IMR-90 (cell line): ENCODE measurements at regions not wholly inside any gene's neighbourhood (a gene's known extent, or its start where the extent isn't known, plus 50 kb on each side); places are given as distances from the start of the nearest gene placed in this dataset.

Source experiments
- ATAC-seq: fragments of 200-7000 bp; cut with Tn5 transposase; 2 replicates; pipeline ENCODE4 v1.9.1; 2020; ENCODE audit warnings: low read depth, mild to moderate bottlenecking, moderate library complexity
- BruUV-seq: library from RNA; stranded (reverse); fragments of 400-500 nt; replicated peaks from 2 replicates; lab custom pipeline; 2021; lab: Mats Ljungman, UMichigan
- CTCF ChIA-PET: fragments of 300-600 bp; formaldehyde crosslinking; extraction: SDS; loops from one replicate; lab custom pipeline; 2021; ENCODE audit warnings: antibody characterized with exemption; lab: Yijun Ruan, JAX
- POLR2A ChIA-PET: fragments of 300-600 bp; sonication (Branson Sonifier 250); formaldehyde crosslinking; loops from one replicate; lab custom pipeline; 2022; ENCODE audit warnings: antibody characterized with exemption; ENCODE audit not compliant: unreplicated experiment; lab: Charles Lee
- DNase-seq: peaks from one replicate; pipeline ENCODE4 v3.0.0; 2013
- H2AFZ ChIP-seq: replicated peaks from 2 replicates; pipeline ENCODE3; 2013; ENCODE audit warnings: low read length, mild to moderate bottlenecking; ENCODE audit not compliant: poor library complexity
- H2AK5ac ChIP-seq: 2 replicates; pipeline ENCODE4 v1.6.1; 2013; ENCODE audit warnings: low read depth, low read length, inconsistent platforms
- H2AK9ac ChIP-seq: replicated peaks from 2 replicates; pipeline ENCODE3; 2013; ENCODE audit warnings: mild to moderate bottlenecking, low read depth, low read length, moderate library complexity; ENCODE audit not compliant: poor library complexity
- H2BK120ac ChIP-seq: 2 replicates; pipeline ENCODE4 v1.6.1; 2013; ENCODE audit warnings: low read depth, low read length, inconsistent platforms
- H2BK15ac ChIP-seq: 3 replicates; pipeline ENCODE4 v1.6.1; 2013; ENCODE audit warnings: low read depth, low read length, inconsistent platforms
- H2BK20ac ChIP-seq: 2 replicates; pipeline ENCODE4 v1.6.1; 2013; ENCODE audit warnings: low read depth, mild to moderate bottlenecking, inconsistent platforms, low read length, moderate library complexity
- H2BK5ac ChIP-seq: 2 replicates; pipeline ENCODE4 v1.6.1; 2013; ENCODE audit warnings: mild to moderate bottlenecking, low read depth, low read length, inconsistent platforms; ENCODE audit not compliant: poor library complexity, severe bottlenecking
- H3K14ac ChIP-seq: replicated peaks from 2 replicates; pipeline ENCODE4 v1.6.1; 2013; ENCODE audit warnings: low read depth, low read length, inconsistent platforms
- H3K18ac ChIP-seq: 2 replicates; pipeline ENCODE4 v1.6.1; 2013; ENCODE audit warnings: low read depth, low read length, control low read depth
- H3K23ac ChIP-seq: 2 replicates; pipeline ENCODE4 v1.6.1; 2013; ENCODE audit warnings: low read depth, low read length, inconsistent platforms
- H3K27ac ChIP-seq: 2 replicates; pipeline ENCODE4 v1.5.1; 2013; ENCODE audit warnings: mild to moderate bottlenecking, control low read depth, low read length; ENCODE audit not compliant: insufficient read depth
- H3K27me3 ChIP-seq: 2 replicates; pipeline ENCODE4 v1.6.1; 2013; ENCODE audit warnings: low read length; ENCODE audit not compliant: control insufficient read depth, insufficient read depth
- H3K36me3 ChIP-seq: 2 replicates; pipeline ENCODE4 v1.6.1; 2013; ENCODE audit warnings: low read length, mixed read lengths; ENCODE audit not compliant: control insufficient read depth, insufficient read depth
- H3K4ac ChIP-seq: 2 replicates; pipeline ENCODE4 v1.6.1; 2013; ENCODE audit warnings: low read depth, low read length, inconsistent platforms
- H3K4me1 ChIP-seq: 2 replicates; pipeline ENCODE4 v1.6.1; 2013; ENCODE audit warnings: low read length, mixed read lengths; ENCODE audit not compliant: control insufficient read depth, insufficient read depth
- H3K4me2 ChIP-seq: 2 replicates; pipeline ENCODE4 v1.6.1; 2013; ENCODE audit warnings: low read depth, mild to moderate bottlenecking, control low read depth, low read length, moderate library complexity
- H3K4me3 ChIP-seq: 2 replicates; pipeline ENCODE4 v1.5.1; 2013; ENCODE audit warnings: low read depth, mild to moderate bottlenecking, control low read depth, low read length, moderate library complexity; ENCODE audit not compliant: insufficient read depth
- H3K56ac ChIP-seq: 2 replicates; pipeline ENCODE4 v1.6.1; 2013; ENCODE audit warnings: low read length, inconsistent platforms; ENCODE audit not compliant: insufficient read depth; ENCODE audit errors: extremely low read depth
- H3K79me1 ChIP-seq, 2 experiments: 2 replicates each; pipeline ENCODE4 v1.6.1; 2013; ENCODE audit warnings: low read length in 2 of 2, inconsistent platforms in 1 of 2, low read depth in 1 of 2
- H3K9ac ChIP-seq: 2 replicates; pipeline ENCODE4 v1.6.1; 2013; ENCODE audit warnings: low read depth, low read length, control low read depth
- H3K9me1 ChIP-seq: 2 replicates; pipeline ENCODE4 v1.6.1; 2013; ENCODE audit warnings: low read length, inconsistent platforms; ENCODE audit not compliant: insufficient read depth
- H3K9me3 ChIP-seq: 2 replicates; pipeline ENCODE4 v1.6.1; 2013; ENCODE audit warnings: low read length; ENCODE audit not compliant: control insufficient read depth, insufficient read depth
- H4K20me1 ChIP-seq: 2 replicates; pipeline ENCODE4 v1.6.1; 2013; ENCODE audit warnings: low read length, inconsistent platforms; ENCODE audit not compliant: insufficient read depth
- H4K5ac ChIP-seq: 2 replicates; pipeline ENCODE4 v1.6.1; 2013; ENCODE audit warnings: mild to moderate bottlenecking, low read depth, low read length, control low read depth
- H4K8ac ChIP-seq, 2 experiments: 2 replicates each; pipeline ENCODE4 v1.6.1; 2013; ENCODE audit warnings: low read depth in 2 of 2, low read length in 2 of 2, control low read depth in 1 of 2, inconsistent platforms in 1 of 2
- H4K91ac ChIP-seq: 2 replicates; pipeline ENCODE4 v1.6.1; 2013; ENCODE audit warnings: low read depth, low read length, inconsistent platforms; ENCODE audit not compliant: insufficient read depth
- BHLHE40 ChIP-seq: fragments of 150-350 bp; IDR thresholded peaks from 2 replicates; pipeline ENCODE4 v1.6.1; 2016; ENCODE audit warnings: mild to moderate bottlenecking, low read depth, low read length
- CEBPB ChIP-seq: IDR thresholded peaks from 2 replicates; pipeline ENCODE4 v1.6.1; 2012; ENCODE audit warnings: low read depth, low read length, improper control_type of control experiment
- CHD1 ChIP-seq: IDR thresholded peaks from 2 replicates; pipeline ENCODE4 v1.6.1; 2012; ENCODE audit warnings: low read depth, low read length, improper control_type of control experiment
- CTCF ChIP-seq: conservative IDR thresholded peaks from 2 replicates; pipeline ENCODE4 v1.5.1; 2012; ENCODE audit warnings: mild to moderate bottlenecking, low read depth, low read length, improper control_type of control experiment
- ELK1 ChIP-seq: fragments of 150-350 bp; IDR thresholded peaks from 2 replicates; pipeline ENCODE4 v1.6.1; 2016; ENCODE audit warnings: low read depth, mild to moderate bottlenecking, low read length, moderate library complexity, borderline replicate concordance
- FOS ChIP-seq: fragments of 150-350 bp; IDR thresholded peaks from 2 replicates; pipeline ENCODE4 v1.6.1; 2016; ENCODE audit warnings: low read depth, low read length
- MAFK ChIP-seq: IDR thresholded peaks from 2 replicates; pipeline ENCODE4 v1.6.1; 2012; ENCODE audit warnings: low read depth, low read length, improper control_type of control experiment
- MAZ ChIP-seq: IDR thresholded peaks from 2 replicates; pipeline ENCODE4 v1.6.1; 2012; ENCODE audit warnings: low read depth, mild to moderate bottlenecking, low read length, improper control_type of control experiment, moderate library complexity, borderline replicate concordance
- MXI1 ChIP-seq: IDR thresholded peaks from 2 replicates; pipeline ENCODE4 v1.6.1; 2012; ENCODE audit warnings: low read depth, mild to moderate bottlenecking, low read length, moderate library complexity, borderline replicate concordance
- NFE2L2 ChIP-seq: fragments of 150-350 bp; IDR thresholded peaks from 2 replicates; pipeline ENCODE4 v1.6.1; 2016; ENCODE audit warnings: low read depth, mild to moderate bottlenecking, low read length
- POLR2A ChIP-seq: IDR thresholded peaks from 2 replicates; pipeline ENCODE4 v1.6.1; 2012; ENCODE audit warnings: mild to moderate bottlenecking, low read depth, low read length
- RAD21 ChIP-seq: IDR thresholded peaks from 2 replicates; pipeline ENCODE4 v1.6.1; 2012; ENCODE audit warnings: low read length, improper control_type of control experiment
- RCOR1 ChIP-seq: IDR thresholded peaks from 2 replicates; pipeline ENCODE4 v1.6.1; 2012; ENCODE audit warnings: mild to moderate bottlenecking, low read length, improper control_type of control experiment; ENCODE audit not compliant: insufficient replicate concordance
- RFX5 ChIP-seq: IDR thresholded peaks from 2 replicates; pipeline ENCODE4 v1.8.0; 2012; ENCODE audit warnings: low read depth, mild to moderate bottlenecking, low read length, moderate library complexity
- SMC3 ChIP-seq: fragments of 150-350 bp; IDR thresholded peaks from 2 replicates; pipeline ENCODE4 v1.6.1; 2016; ENCODE audit warnings: low read depth, mild to moderate bottlenecking, antibody characterized with exemption, low read length, moderate library complexity
- WGBS, 2 experiments: methylation state at CpG; one replicate each; pipeline versions ENCODE4 v1.1.5 to v1.1.7; 2013; ENCODE audit warnings: missing lambda C conversion rate in 2 of 2; ENCODE audit not compliant: insufficient read length in 1 of 2; ENCODE audit errors: extremely low coverage in 2 of 2; 5-methylcytosine and 5-hydroxymethylcytosine counted together
- dilution Hi-C: fragments of 300-500 bp; cut with HindIII; formaldehyde crosslinking; loops from one replicate; pipeline ENCODE4 v1.14.3; 2018; ENCODE audit warnings: low sequenced_read_pairs; ENCODE audit not compliant: unreplicated experiment
- in situ Hi-C: fragments of 300-500 bp; cut with MboI; formaldehyde crosslinking; loops from 3 replicates; pipeline ENCODE4 v1.14.3; 2019; ENCODE audit warnings: low sequenced_read_pairs, inconsistent platforms, mixed read lengths
- intact Hi-C: fragments of 100-400 bp; cut with micrococcal nuclease; formaldehyde crosslinking; loops from 2 replicates; pipeline ENCODE4 v1.10.0; 2022
- TF ChIP-seq, protein P1 (sequence below): fragments of 150-350 bp; IDR thresholded peaks from 2 replicates; pipeline ENCODE4 v1.6.1; 2017; ENCODE audit warnings: mild to moderate bottlenecking, antibody characterized with exemption, low read length, low read depth

DNA sequence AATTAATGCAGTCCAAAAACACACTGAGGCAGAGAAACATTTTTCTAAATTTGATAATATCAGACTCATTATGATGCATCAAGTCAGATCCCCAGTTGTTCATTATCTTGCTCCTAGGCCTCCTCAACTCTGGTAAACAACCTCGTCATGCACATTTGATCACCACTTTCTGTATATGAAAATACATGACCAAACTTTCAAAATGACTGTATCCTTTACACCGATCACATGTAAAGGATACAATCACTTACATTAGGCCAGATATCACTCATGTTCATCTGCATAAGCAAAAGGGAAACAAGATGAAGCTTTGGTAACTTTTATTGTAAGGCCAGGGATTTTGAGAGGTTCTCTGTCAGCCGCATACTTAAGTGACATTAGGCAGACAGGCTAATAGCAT lies 99.4 kb upstream of the IL1RAPL1 start:
- WGBS, 2 experiments, result 43% methylated on average over 1 of the region's 3 CpGs; no CpG with 5 or more reads in 1 of the 2 experiments
- Histone ChIP-seq H3K9me3 (no peaks in the 10 kb centered on the region), H3K4me2 (no peak overlapping the region), H3K9ac (no peak overlapping the region), H4K91ac (no peak overlapping the region), H4K5ac (no peak overlapping the region), H3K79me1 (no peaks in the 10 kb centered on the region), H3K4ac (no peak overlapping the region), H4K20me1 (no peaks in the 10 kb centered on the region), H2BK20ac (no peak overlapping the region), H2AK9ac (no peak overlapping the region), H2AFZ (no peak overlapping the region), H3K18ac (no peak overlapping the region), H2BK5ac (no peak overlapping the region), H3K27me3 (no peaks in the 10 kb centered on the region), H2AK5ac (no peak overlapping the region), H3K56ac (no peak overlapping the region), H2BK15ac (no peak overlapping the region), H4K8ac (no peak overlapping the region), H3K14ac (no peak overlapping the region), H3K4me1 (no peaks in the 10 kb centered on the region), H3K27ac (no peak overlapping the region), H3K23ac (no peak overlapping the region), H3K9me1 (no peaks in the 10 kb centered on the region), H3K4me3 (no peak overlapping the region), H2BK120ac (no peak overlapping the region), H3K36me3 (no peaks in the 10 kb centered on the region)
- BruUV-seq, result no TSS peak
- in situ Hi-C loops (no loop called here), intact Hi-C loops (no loop called here), dilution Hi-C loops (no loop called here)
- POLR2A ChIA-PET, result no interaction called here
- CTCF ChIA-PET, result no interaction called here
- DNase-seq, result no peak
- TF ChIP-seq RFX5 (no peak), BHLHE40 (no peak), CHD1 (no peak), RAD21 (no peak), CTCF (no peak), MAFK (no peak), CEBPB (no peak), ELK1 (no peak), MAZ (no peak), RCOR1 (no peak), MXI1 (no peak), POLR2A (no peak), NFE2L2 (no peak), FOS (no peak), SMC3 (no peak)
- TF ChIP-seq, protein P1, sequence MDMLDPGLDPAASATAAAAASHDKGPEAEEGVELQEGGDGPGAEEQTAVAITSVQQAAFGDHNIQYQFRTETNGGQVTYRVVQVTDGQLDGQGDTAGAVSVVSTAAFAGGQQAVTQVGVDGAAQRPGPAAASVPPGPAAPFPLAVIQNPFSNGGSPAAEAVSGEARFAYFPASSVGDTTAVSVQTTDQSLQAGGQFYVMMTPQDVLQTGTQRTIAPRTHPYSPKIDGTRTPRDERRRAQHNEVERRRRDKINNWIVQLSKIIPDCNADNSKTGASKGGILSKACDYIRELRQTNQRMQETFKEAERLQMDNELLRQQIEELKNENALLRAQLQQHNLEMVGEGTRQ, result no peak
- ATAC-seq, result no peak
